WTC11 (cell line): ENCODE measurements at regions not wholly inside any gene's neighbourhood (a gene's known extent, or its start where the extent isn't known, plus 50 kb on each side); places are given as distances from the start of the nearest gene placed in this dataset.

ENCODE experiments used
- ATAC-seq: fragments of 200-7000 bp; cut with Tn5 transposase; 2 replicates; pipeline ENCODE4 v1.10.0; 2021; ENCODE audit warnings: mild to moderate bottlenecking, moderate library complexity
- CTCF ChIA-PET: fragments of 300-600 bp; sonication (Branson Sonifier 250); formaldehyde crosslinking; loops from one replicate; lab custom pipeline; 2021; ENCODE audit warnings: antibody characterized with exemption; lab: Charles Lee
- POLR2A ChIA-PET: fragments of 350-600 bp; sonication (Branson Sonifier 250); formaldehyde crosslinking; loops from one replicate; lab custom pipeline; 2021; ENCODE audit warnings: antibody characterized with exemption; lab: Charles Lee
- DNase-seq: peaks from one replicate; pipeline ENCODE4 v3.0.0; 2021; ENCODE audit warnings: low spot score
- H3K27ac Mint-ChIP-seq: 2 replicates; pipeline ENCODE4 v1.8.0; 2021; ENCODE audit warnings: mixed read lengths
- H3K27me3 Mint-ChIP-seq: 2 replicates; pipeline ENCODE4 v1.8.0; 2021; ENCODE audit warnings: low read depth, mild to moderate bottlenecking, moderate library complexity, mixed read lengths
- H3K36me3 Mint-ChIP-seq: 2 replicates; pipeline ENCODE4 v1.8.0; 2021; ENCODE audit warnings: mixed read lengths
- H3K4me1 Mint-ChIP-seq: 2 replicates; pipeline ENCODE4 v1.8.0; 2022; ENCODE audit warnings: mixed read lengths
- H3K4me3 Mint-ChIP-seq: 2 replicates; pipeline ENCODE4 v1.8.0; 2021; ENCODE audit warnings: mild to moderate bottlenecking, moderate library complexity, mixed read lengths
- H3K9me3 Mint-ChIP-seq: 2 replicates; pipeline ENCODE4 v1.8.0; 2021; ENCODE audit warnings: mixed read lengths
- AFF4 ChIP-seq: sonication (generic); formaldehyde crosslinking; IDR thresholded peaks from 2 replicates; pipeline ENCODE4 v1.8.1; 2023; ENCODE audit warnings: mild to moderate bottlenecking, missing genetic modification reagents, borderline replicate concordance
- ARID4B ChIP-seq: sonication (generic); formaldehyde crosslinking; IDR thresholded peaks from 2 replicates; pipeline ENCODE4 v1.8.0; 2023; ENCODE audit warnings: missing genetic modification reagents, mild to moderate bottlenecking, borderline replicate concordance
- CBFB ChIP-seq: sonication (generic); formaldehyde crosslinking; IDR thresholded peaks from 2 replicates; pipeline ENCODE4 v1.8.1; 2022; ENCODE audit warnings: mild to moderate bottlenecking, low read depth, missing genetic modification reagents
- CREB1 ChIP-seq: sonication (generic); formaldehyde crosslinking; IDR thresholded peaks from 2 replicates; pipeline ENCODE4 v1.8.0; 2023; ENCODE audit warnings: mild to moderate bottlenecking, missing genetic modification reagents
- CTCF ChIP-seq: fragments of 200-600 bp; IDR thresholded peaks from 2 replicates; pipeline ENCODE4 v1.8.0; 2022; ENCODE audit warnings: antibody characterized with exemption
- E2F5 ChIP-seq: sonication (generic); formaldehyde crosslinking; IDR thresholded peaks from 2 replicates; pipeline ENCODE4 v1.8.1; 2022; ENCODE audit warnings: mild to moderate bottlenecking, moderate library complexity, missing genetic modification reagents
- FOXK1 ChIP-seq: sonication (generic); formaldehyde crosslinking; IDR thresholded peaks from 2 replicates; pipeline ENCODE4 v1.8.0; 2022; ENCODE audit warnings: mild to moderate bottlenecking, moderate library complexity, missing genetic modification reagents
- IRF2 ChIP-seq: sonication (generic); formaldehyde crosslinking; IDR thresholded peaks from 2 replicates; pipeline ENCODE4 v1.8.0; 2022; ENCODE audit warnings: low read depth, missing genetic modification reagents, borderline replicate concordance
- JUN ChIP-seq: sonication (generic); formaldehyde crosslinking; IDR thresholded peaks from 2 replicates; pipeline ENCODE4 v1.8.0; 2023; ENCODE audit warnings: mild to moderate bottlenecking, missing genetic modification reagents
- KAT7 ChIP-seq: sonication (generic); formaldehyde crosslinking; IDR thresholded peaks from 2 replicates; pipeline ENCODE4 v1.8.1; 2023; ENCODE audit warnings: missing genetic modification reagents, mild to moderate bottlenecking, borderline replicate concordance
- MLX ChIP-seq: sonication (generic); formaldehyde crosslinking; IDR thresholded peaks from 2 replicates; pipeline ENCODE4 v1.8.1; 2023; ENCODE audit warnings: mild to moderate bottlenecking, missing genetic modification reagents, moderate library complexity
- MXD4 ChIP-seq: fragments of 250-450 bp; sonication (Bioruptor Pico); IDR thresholded peaks from 2 replicates; pipeline ENCODE4 v1.8.0; 2021; ENCODE audit warnings: mild to moderate bottlenecking, moderate library complexity, borderline replicate concordance
- SMAD3 ChIP-seq: sonication (generic); formaldehyde crosslinking; IDR thresholded peaks from 2 replicates; pipeline ENCODE4 v1.8.0; 2022; ENCODE audit warnings: missing genetic modification reagents, mild to moderate bottlenecking, borderline replicate concordance
- TP53 ChIP-seq: sonication (generic); formaldehyde crosslinking; IDR thresholded peaks from 2 replicates; pipeline ENCODE4 v1.8.1; 2023; ENCODE audit warnings: mild to moderate bottlenecking, missing genetic modification reagents
- ZBTB43 ChIP-seq: sonication (generic); formaldehyde crosslinking; IDR thresholded peaks from 2 replicates; pipeline ENCODE4 v1.8.1; 2023; ENCODE audit warnings: mild to moderate bottlenecking, missing genetic modification reagents
- ZNF532 ChIP-seq: fragments of 250-450 bp; sonication (Bioruptor Pico); IDR thresholded peaks from 2 replicates; pipeline ENCODE4 v1.9.0; 2021; ENCODE audit warnings: mild to moderate bottlenecking, borderline replicate concordance
- ZNF671 ChIP-seq: fragments of 250-450 bp; sonication (Bioruptor Pico); IDR thresholded peaks from 2 replicates; pipeline ENCODE4 v1.8.0; 2021; ENCODE audit warnings: mild to moderate bottlenecking

- no peak for TF ChIP-seq CTCF
- no peak for TF ChIP-seq SMAD3 (CRISPR knock-in tag)
- no peak for TF ChIP-seq MLX (CRISPR knock-in tag)
- TF ChIP-seq IRF2 = no peak
- TF ChIP-seq JUN (CRISPR knock-in tag) = no peak
- TF ChIP-seq TP53 (CRISPR knock-in tag) = no peak
- TF ChIP-seq, all 79 proteins: peak for 0
Observed at GRCh38 chr5:33231935-33232334, 208.8 kb upstream of the TARS1 start (continued).

- Mint-ChIP-seq H3K9me3 (no peaks in the 10 kb centered on the region), H3K27me3 (no peaks in the 10 kb centered on the region), H3K36me3 (no peaks in the 10 kb centered on the region), H3K27ac (no peak overlapping the region), H3K4me3 (no peak overlapping the region), H3K4me1 (peaks cover 3% of the 10 kb centered on the region)
- ChIA-PET POLR2A (no interaction called here), CTCF (interaction anchor here (0.9 kb wide), 1 partner anchor 147 kb away, joined by 3 read pairs; no protein-coding TSS in a partner anchor)
- ATAC-seq (no peak), DNase-seq (no peak)
- TF ChIP-seq MXD4 (CRISPR knock-in tag) (no peak), FOXK1 (CRISPR knock-in tag) (no peak), CREB1 (CRISPR knock-in tag) (no peak), ZNF671 (no peak), IRF2 (no peak), ZNF532 (CRISPR knock-in tag) (no peak), ARID4B (CRISPR knock-in tag) (no peak), E2F5 (no peak), ZBTB43 (CRISPR knock-in tag) (no peak), KAT7 (CRISPR knock-in tag) (no peak), CBFB (CRISPR knock-in tag) (no peak), AFF4 (CRISPR knock-in tag) (no peak)
Observed at GRCh38 chr5:33232731-33233505, 207.8 kb upstream of the TARS1 start.
